ENCODE measurements at regions not wholly inside any gene's neighbourhood (a gene's known extent, or its start where the extent isn't known, plus 50 kb on each side); places are given as distances from the start of the nearest gene placed in this dataset.

DNA sequence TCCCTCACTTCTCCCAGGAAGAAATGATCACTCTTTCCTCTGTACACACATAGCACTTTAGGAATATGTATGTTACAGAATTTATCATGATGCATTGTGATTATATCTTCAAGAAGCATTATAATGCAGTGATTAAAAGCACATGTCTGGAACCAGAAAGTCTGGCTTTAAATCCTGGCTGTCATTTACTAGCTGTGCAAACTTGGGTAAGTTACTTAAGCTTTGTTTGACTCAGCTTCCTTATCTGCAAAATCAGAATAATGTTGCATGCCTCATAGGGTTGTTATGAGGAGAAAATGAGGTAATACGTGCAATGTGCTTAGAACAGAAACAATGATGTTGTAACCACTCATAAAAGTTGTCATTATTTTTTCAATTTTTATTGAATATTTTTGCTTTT, 156.3 kb upstream of the ZKSCAN2 start:
- TF ChIP-seq, protein P1, sequence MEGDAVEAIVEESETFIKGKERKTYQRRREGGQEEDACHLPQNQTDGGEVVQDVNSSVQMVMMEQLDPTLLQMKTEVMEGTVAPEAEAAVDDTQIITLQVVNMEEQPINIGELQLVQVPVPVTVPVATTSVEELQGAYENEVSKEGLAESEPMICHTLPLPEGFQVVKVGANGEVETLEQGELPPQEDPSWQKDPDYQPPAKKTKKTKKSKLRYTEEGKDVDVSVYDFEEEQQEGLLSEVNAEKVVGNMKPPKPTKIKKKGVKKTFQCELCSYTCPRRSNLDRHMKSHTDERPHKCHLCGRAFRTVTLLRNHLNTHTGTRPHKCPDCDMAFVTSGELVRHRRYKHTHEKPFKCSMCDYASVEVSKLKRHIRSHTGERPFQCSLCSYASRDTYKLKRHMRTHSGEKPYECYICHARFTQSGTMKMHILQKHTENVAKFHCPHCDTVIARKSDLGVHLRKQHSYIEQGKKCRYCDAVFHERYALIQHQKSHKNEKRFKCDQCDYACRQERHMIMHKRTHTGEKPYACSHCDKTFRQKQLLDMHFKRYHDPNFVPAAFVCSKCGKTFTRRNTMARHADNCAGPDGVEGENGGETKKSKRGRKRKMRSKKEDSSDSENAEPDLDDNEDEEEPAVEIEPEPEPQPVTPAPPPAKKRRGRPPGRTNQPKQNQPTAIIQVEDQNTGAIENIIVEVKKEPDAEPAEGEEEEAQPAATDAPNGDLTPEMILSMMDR (IDR thresholded peaks at IDR 0.05): no peak
- no peak for TF ChIP-seq EZH2 (IDR thresholded peaks at IDR 0.05; ENCODE audit: borderline replicate concordance, insufficient read depth, low read depth, low read length, poor library complexity, severe bottlenecking)
